Activated T-cell treated with anti-CD3 and anti-CD28 coated beads for 4 hours (primary cell): ENCODE measurements at regions not wholly inside any gene's neighbourhood (a gene's known extent, or its start where the extent isn't known, plus 50 kb on each side); places are given as distances from the start of the nearest gene placed in this dataset.
"Not testable (repeated sequence)": the region's sequence is repeated elsewhere in the genome, so short reads cannot be mapped to it uniquely, and the experiment has no call there.

Source experiments
- DNase-seq: peaks from one replicate; pipeline ENCODE4 v3.0.0-alpha.2; 2020

DNA sequence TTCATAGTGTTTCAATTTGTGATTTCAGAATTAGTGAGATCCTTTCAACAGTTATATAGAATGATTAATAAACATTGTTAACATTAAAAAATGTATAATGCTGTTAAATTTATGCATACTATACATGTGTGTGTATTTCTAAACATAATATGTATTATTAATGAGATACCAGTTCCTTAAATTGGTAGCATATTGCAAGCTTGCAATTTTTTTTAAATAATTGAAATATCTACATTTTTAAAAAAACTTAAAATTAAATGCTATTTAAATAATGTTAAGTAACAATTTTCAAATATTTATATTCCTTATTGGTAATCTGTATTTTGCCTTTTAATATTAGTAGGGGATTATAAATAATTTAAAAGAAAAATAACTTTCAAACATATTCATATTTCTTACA lies 1479.5 kb upstream of the PCDH7 start:
- no peak for DNase-seq

DNA sequence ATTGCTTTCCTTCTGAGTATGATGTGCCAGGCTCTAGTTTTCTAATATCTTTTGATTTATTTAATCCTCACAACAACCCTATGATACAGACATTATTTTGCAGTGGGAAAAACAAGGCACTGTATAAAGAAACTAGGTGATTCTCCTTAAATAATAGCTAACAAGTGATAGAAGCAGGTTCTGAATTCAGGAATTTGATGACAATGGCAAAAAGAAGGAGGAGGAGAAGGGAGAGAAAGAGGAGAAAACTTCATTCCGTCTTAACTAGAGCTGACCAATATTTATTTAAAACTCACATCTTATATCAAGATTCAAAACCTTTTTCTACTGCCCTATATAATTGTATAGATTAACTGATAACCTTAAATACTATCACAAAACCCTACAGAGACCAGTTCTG lies 1477.1 kb upstream of the PCDH7 start:
- no peak for DNase-seq

- no peak for DNase-seq
Observed at GRCh38 chr4:29243851-29244250, 1476.3 kb upstream of the PCDH7 start.

DNA sequence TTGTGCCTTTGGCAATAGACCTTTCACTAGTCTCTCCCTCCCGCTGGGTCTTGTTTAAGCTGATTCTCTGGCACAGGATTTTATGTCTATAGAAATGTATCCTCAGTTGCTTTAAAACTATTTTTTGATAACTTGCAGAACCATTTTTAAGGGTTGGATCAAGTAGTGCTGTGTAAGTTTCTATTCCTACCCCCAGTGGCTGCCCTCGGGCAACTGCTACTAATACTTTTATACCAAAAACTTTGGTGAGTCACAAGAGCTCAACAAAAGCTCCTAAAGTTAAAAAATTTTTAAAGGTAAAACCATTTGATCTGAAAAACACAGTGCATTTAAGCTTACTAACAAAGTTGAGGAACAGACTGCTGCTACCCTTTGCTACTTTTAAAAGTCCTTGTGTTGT lies 1460.6 kb upstream of the PCDH7 start:
- DNase-seq: no peak

GRCh38 chr4:29262986-29263385 lies 1457.2 kb upstream of the PCDH7 start:
- no peak for DNase-seq

DNA sequence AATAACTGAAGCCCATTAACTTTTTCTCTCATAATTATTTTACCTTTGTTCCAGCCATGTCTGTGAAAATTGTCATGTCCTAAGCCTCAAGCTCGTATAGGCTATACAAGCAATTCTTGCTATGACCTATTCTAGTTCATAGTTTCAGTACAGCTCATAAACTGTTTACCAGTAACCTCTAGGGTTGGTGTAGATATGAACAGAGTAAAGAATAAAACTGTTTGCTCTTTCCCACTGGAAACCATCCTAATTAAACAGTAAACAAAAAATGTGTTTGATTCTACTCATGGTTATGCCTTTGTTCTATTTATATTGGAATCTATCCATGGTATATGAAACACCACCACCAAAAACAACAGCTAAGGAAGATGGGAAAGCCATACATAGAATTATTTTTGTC lies 1444.0 kb upstream of the PCDH7 start:
- no peak for DNase-seq

DNA sequence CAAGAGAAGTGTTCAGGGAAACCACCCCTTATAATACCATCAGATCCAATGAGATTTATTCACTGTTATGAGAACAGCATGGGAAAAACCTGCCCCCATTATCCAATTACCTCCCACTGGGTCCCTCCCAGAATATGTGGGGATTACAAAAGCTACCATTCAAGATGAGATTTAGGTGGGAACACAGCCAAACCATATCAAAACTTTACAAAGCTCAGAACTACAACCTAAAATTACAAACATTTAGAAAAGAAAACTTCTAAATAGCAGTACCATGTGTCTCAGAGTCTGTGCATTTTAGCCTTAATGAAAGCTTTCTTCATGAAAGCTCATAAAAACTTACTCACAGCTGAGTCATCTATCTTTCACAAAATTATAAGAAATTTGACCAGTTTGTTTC lies 1442.8 kb upstream of the PCDH7 start:
- DNase-seq: no peak

GRCh38 chr4:29278585-29278984 lies 1441.6 kb upstream of the PCDH7 start:
- no peak for DNase-seq

- no peak for DNase-seq
Observed at GRCh38 chr4:29289118-29289517, 1431.1 kb upstream of the PCDH7 start.

DNA sequence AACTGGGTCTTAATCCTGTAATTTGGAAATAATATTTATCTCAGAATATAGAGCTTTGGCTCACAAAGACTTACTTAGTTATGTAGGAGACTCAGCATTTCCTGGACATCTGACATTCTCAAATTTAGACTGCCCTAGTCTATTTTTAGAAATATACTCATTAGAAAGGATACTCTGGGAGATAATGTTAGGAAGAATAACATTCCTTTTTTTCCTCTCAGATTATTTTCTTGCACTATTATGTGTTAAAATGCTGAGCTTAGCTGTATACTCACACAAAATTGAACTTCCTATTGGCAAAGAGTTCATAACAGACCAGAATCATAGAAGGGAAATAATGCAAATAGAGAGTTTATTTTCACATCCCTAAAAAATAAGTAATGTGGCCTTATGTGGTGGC lies 1424.9 kb upstream of the PCDH7 start:
- no peak for DNase-seq

GRCh38 chr4:29304595-29304994 lies 1415.6 kb upstream of the PCDH7 start:
- no peak for DNase-seq

DNA sequence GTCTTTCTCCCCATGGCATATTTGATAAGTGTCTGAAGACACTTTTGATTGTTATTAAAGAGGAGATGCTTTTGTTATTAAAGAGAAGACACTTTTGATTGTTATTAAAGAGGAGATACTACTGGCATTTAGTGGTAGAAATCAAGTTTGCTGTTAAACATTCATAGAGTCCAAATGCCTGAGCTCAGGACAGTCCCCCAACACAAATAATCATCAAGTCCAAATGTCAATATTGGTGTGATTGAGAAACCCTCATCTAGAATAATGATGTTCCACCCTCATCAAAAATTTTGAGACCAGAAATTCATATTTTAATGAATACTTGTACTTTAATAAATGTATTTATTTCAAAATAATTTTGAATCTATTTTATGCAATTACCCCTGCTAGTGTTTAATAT lies 1412.9 kb upstream of the PCDH7 start:
- no peak for DNase-seq

GRCh38 chr4:29307755-29308154 lies 1412.4 kb upstream of the PCDH7 start:
- no peak for DNase-seq

DNA sequence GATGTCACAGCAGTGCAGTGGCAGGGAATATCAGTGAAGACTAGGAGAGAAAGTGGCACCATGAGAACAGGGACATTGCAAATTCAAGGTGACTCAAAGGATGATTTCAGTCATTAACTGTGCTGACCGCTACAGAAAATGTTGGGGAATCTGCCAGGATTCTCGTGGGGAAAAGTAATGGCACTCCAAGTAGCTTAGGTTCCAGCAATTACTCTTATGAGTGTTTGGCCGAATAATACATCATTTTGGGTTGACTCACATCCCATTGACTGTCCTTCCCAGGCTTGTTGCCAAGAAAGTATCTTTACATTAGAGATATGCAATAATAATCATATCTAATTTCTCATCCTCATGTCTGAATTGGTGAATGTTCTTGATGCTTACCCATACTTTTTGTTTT lies 1411.1 kb upstream of the PCDH7 start:
- DNase-seq: no peak

DNA sequence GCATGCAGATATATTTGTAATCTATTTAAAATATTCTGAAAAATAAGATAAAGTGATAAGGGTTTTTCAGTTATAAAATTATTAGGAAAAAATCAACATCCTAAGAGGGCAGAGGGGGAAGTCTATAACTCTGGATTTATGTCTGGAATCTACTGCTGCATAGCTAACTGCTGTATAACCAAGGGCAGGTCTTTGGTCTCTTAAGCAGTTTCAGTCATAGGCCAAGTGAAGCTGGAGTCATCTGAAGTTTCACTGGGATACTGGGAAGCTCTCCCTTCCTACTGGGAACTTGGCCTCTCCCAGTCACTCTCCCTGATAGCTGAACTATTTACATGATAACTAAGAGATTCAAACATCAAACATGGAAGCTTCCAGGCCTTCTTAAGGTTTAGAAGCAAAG lies 1409.9 kb upstream of the PCDH7 start:
- no peak for DNase-seq

DNA sequence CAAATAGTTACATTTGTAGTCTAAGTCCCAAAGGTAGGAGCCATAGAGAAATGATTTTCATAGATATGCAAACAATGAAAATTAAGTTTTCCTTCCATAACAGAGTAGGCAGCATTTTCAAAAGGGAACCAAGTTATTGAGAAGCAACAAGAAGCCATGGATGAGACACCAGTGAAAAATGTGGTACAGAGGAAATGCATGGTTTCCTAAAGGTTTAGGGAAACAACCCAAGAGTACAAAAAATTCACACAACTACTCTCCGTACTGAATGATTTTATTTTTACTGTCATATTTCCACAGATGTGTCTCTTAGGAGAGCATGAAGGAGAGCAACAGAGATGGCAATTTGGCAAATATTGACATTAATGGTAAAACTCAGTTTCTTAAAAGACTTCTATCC lies 1408.9 kb upstream of the PCDH7 start:
- DNase-seq: no peak

DNA sequence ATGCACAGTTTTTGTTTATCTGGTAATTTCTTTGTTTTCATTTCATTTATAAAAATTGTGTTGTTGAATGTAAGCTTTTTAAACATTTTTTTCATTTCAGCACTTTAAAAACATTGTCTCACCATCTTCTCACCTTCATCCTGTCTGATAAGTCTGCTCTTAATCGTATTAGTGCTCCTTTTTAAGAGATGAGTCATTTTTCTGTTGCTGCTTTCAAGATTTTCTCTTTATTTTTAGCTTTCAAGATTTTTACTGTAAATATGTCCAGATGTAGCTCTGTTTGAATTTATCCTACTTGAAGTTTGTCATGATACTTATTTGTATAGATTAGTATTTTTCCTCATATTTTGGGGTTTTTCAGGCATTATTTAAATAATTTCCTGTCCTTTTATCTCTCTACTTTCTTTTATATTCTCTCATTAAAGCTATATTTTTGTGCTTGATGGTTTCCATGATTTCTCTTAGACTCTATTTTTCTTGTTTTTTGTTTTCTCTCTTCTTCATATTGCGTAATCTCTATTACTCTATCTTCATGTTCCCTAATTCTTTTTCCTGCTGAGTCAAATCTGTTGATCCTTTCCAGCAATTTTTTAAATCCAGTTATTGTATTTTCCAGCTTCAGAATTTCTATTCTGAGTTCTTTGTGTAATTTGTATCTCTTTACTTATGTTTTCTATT lies 1400.4 kb upstream of the PCDH7 start:
- no peak for DNase-seq

- no peak for DNase-seq
Observed at GRCh38 chr4:29320947-29321620, 1399.1 kb upstream of the PCDH7 start.

DNA sequence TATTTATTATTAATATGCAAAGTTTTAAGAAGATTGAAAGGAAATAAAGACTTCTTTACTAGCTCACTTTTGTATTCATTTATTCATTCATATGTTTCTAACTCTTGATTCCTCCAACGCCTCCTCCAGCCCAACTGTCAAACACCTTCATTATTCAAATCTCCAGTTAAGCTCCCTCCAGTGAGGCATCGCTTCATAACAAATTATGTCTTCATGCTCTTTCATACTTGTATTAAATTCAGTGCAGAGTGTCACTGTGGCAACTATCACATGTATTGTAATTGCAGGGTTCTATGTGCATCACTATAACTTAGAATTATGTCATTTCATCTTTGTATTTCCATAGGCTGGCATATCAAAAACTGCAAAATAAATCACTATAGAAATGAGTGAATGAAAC lies 1394.2 kb upstream of the PCDH7 start:
- no peak for DNase-seq

GRCh38 chr4:29326816-29327215 lies 1393.4 kb upstream of the PCDH7 start:
- DNase-seq: no peak

GRCh38 chr4:29336861-29337260 lies 1383.3 kb upstream of the PCDH7 start:
- DNase-seq: no peak

DNA sequence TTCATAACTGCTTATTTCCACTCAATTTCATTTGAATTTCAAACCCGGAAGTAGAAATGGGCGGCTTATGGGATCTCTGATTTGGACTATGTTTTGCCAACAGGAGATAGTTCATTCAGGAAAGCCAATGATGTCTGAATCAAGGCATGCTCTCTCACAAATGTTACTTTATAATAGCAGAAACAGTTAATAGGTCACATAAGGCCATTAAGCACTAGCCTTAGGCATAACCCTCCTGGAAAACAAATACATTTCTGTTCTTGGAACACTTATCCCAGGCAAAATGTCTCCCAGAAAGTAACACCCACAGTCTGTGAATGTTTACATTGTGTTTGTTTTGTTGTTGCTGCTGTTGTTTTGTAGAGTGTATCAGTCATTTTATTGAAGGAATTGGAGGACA lies 1347.2 kb upstream of the PCDH7 start:
- DNase-seq: no peak

DNA sequence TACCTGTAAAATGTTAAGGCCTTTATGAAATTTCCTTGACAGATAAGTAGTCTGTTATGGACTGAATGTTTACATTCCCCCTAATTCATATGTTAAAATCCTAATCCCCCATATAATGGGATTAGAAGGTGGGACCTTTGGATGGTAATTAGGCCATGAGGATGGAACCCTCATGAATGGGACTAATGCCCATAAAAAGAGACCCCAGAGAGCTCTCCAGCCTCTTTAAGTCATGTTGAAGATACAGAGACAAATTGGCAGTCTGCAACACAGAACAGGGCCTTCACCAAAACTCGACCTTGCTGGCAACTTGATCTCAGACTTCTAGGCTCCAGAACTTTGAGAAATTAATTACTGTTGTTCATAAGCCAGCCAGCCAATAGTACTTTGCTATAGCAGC lies 1344.5 kb upstream of the PCDH7 start:
- DNase-seq: no peak

DNA sequence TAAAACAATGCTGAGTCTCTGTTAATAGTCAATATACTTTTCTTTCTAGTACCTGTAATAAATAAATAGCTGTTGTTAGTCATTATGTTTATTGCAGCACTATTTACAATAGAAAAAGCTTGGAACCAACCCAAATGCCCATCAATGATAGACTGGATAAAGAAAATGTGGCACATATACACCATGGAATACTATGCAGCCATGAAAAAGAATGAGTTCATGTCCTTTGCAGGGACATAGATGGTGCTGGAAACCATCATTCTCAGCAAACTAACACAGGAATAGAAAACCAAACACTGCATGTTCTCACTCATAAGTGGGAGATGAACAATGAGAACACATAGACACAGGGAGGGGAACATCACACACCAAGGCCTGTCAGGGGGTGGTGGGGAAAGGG lies 1341.9 kb upstream of the PCDH7 start:
- not testable (repeated sequence) for DNase-seq

DNA sequence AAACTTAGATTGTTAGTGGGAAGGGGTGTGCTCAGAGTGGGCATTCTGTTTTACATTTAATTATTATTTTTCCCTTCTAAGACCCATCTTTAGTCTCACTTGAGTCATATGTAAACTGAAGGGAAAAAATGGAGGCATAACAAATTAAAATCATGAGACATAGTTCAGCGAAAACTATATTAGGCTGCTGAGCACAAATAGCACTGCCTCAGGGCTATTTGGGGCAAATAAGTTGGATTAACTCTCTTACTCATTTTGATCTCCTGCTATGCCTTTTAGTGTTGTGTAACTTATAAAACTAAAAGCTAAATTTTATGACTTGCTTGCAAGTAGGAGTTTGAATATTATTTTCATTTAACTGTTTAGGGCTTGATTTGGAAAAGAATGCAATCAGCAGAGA lies 1329.2 kb upstream of the PCDH7 start:
- DNase-seq: no peak
